HG03097 (cell line): ENCODE measurements at regions not wholly inside any gene's neighbourhood (a gene's known extent, or its start where the extent isn't known, plus 50 kb on each side); places are given as distances from the start of the nearest gene placed in this dataset.
A peak's percentile ranks its signal among the peaks of the same experiment; 100 is the strongest.
"Not testable (repeated sequence)": the region's sequence is repeated elsewhere in the genome, so short reads cannot be mapped to it uniquely, and the experiment has no call there.

Experiments
- ATAC-seq: cut with Tn5 transposase; IDR thresholded peaks from one replicate; pipeline ENCODE4 v1.9.1; 2021; ENCODE audit not compliant: unreplicated experiment, low FRiP score

GRCh38 chr16:21363550-21364223 lies 85.6 kb upstream of the CRYM start:
- not testable (repeated sequence) for ATAC-seq

- ATAC-seq: not testable (repeated sequence)
These were observed 83.6 kb upstream of the CRYM start for GRCh38 chr16:21361612-21362227.

DNA sequence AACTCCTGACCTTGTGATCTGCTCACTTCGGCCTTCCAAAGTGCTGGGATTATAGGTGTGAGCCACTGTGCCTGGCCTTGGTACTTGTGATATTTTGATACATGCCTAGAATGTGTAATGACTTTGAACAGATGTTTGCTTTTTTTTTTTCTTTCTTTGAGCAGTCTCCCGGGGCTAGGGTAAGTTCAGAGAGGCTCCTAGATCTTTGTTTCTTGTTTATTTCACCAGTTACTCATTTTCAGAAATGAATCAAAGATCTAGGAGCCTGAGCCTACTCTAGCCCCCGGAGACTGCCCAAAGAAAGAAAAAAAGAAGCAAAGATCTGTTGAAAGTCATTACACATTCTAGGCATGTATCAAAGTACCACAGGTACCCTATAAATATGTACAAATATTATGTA lies 83.0 kb upstream of the CRYM start:
- ATAC-seq: not testable (repeated sequence)

- peak; percentile 11 for ATAC-seq
These were observed 81.4 kb upstream of the CRYM start for GRCh38 chr16:21359513-21359912.

GRCh38 chr16:21358261-21358795 lies 80.2 kb upstream of the CRYM start:
- ATAC-seq: peak; percentile 43

DNA sequence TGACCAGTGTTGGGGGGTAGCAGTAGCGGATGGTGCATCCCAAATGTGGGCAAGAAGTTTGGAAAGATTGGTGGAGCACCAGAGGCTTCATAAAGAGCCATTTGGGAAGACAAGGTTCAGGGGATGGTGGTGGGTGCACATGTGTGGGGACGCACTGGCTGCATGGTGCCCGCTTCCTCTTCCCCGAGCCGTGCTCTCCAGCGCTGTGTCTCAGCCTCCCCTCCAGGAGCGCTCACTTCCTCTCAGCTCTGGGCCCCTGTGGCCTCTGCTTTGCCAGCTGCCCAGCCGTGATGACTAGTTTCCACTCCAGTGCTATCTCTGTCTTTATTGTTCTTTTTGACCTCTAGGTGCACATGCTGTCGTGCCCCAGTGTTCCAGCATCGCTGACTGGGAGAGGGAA lies 78.2 kb upstream of the CRYM start:
- not testable (repeated sequence) for ATAC-seq

DNA sequence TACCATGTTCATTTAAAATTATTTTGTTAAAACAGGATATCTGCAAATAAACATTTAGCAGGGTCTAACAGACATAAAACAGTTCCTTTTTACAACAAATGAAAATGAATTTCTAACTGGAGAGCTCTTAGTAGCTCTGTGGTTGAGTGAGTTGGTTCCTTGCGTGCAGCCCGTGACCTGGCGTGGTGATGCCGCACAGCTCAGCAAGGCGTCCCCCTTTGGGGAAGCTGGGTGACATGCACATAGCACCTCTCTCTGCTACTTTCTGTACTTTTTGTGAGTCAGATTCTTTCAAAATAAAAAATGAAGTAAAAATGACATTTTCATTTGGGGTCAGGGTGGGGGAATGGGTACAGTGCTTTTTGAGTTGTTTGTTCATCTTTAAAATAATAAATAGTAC lies 73.3 kb upstream of the CRYM start:
- ATAC-seq: not testable (repeated sequence)

DNA sequence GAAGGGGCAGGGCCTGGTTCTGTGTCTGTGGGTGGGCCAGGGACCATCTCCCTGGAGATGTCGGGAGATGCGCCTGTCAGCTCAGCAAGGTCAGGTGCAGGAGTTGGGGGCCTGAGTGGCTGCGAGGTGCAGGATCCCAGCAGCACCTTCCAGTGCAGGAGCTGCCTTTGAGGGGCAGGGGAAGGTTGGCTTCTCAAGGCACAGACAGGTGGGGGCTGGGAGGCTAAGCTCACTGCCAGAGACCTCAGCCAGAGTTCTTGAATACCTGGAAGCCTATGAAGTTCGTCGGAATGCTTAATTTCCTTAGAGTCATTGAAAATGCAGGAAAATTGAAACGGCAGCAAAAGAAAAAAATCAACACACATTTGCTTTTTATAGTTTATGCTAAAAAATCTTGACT lies 72.8 kb upstream of the CRYM start:
- not testable (repeated sequence) for ATAC-seq

- ATAC-seq: not testable (repeated sequence)
These were observed 71.2 kb upstream of the CRYM start for GRCh38 chr16:21349336-21349735.

DNA sequence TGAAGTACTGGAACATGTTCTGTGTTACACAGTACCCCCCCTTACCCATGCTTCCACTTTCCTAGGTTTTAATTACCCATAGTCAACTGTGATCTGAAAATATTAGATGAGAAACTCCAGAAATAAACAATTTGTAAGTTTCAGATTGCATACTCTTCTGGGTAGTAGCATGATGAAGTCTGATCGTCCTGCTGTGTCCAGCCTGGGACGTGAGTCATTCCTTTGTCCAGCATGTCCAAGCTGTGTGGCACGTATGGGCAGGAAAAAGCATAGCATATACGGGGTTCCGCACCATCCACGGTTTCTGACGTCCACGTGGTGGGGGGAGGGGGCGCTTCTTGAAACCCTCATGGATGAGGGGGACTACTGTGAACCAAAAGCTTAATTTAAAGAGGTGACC lies 70.7 kb upstream of the CRYM start:
- not testable (repeated sequence) for ATAC-seq

DNA sequence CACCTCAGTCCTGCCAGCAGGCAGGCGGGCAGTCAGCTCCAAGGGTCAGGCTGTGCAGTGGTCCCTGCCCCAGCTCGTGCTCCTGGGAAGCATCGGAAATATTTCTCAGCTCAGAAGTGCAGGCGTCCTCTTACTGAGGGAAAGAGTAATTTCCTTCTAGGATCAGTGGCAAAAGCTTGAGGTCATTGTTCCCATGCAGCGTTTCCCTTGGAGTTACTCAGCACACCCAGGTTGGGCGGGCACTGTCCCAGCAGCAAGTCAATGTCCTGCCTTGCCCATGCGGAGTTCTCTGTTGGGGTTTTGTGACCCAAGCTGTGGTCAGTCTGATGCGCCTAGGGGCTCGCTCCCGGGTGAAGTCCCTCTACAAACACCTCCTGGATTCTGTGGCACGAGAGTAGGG lies 69.4 kb upstream of the CRYM start:
- ATAC-seq: not testable (repeated sequence)

GRCh38 chr16:21346756-21347491 lies 68.8 kb upstream of the CRYM start:
- ATAC-seq: not testable (repeated sequence)

DNA sequence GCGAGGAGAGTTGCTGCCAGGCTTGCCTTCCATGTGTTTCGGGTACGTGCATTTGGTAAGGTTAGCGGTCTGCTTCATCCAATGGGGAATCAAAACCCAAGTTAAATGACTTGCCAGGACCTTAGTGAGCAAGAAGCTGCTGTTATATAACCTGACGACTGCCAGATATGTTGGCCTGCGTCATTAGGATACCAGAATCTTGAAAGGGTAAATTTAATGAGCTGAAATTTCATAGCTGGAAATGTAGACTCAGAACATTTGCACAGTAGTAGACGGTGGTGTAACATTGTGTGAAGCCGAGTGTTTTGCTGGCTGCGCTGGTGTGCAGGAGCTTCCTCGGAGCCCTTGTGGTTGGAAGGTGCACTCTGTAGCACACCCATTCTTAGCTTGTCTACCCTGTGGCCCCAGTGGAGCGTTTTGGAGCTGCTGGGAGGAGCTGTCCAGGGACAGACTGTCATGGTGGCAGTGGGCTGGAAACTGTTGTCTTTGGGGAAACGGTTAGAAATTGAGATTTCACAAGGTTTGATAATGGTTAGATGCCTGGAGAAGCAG lies 66.3 kb upstream of the CRYM start:
- ATAC-seq: not testable (repeated sequence)

DNA sequence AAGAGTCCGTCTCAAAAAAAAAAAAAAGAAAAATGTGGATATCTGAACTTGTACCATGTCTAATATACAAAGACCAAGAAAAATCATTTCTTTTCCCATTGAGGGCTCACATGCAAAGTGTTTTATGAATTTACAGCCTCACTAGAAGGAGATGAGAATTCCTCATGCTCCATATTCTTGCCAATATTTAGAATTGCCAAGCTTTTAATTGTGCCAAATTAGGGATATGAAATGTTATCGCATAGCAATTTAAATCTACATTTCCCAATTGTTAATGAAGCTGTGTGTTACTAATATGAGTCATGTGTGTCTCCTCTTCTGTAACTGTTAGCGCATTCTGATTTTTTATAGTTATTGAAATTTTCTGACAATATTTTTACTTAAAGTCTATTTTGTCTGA lies 63.0 kb upstream of the CRYM start:
- ATAC-seq: no peak

- no peak for ATAC-seq
These were observed 61.9 kb upstream of the CRYM start for GRCh38 chr16:21339941-21340340.

DNA sequence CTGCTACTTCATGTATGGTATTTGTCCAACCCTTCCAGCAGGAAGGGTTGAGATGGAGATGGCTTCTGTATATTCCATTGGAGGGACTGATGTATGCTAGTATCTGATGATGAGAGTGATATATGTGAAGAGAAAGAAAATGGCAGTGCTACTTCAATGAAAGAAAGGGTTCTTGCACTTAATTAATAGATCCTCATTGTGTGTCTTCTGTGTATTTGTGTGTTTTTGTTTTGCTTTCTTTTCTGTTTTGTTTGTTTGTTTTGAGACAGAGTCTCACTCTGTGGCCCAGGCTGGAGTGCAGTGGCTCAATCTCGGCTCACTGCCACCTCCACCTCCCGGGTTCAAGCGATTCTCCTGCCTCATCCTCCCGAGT lies 61.2 kb upstream of the CRYM start:
- no peak for ATAC-seq

DNA sequence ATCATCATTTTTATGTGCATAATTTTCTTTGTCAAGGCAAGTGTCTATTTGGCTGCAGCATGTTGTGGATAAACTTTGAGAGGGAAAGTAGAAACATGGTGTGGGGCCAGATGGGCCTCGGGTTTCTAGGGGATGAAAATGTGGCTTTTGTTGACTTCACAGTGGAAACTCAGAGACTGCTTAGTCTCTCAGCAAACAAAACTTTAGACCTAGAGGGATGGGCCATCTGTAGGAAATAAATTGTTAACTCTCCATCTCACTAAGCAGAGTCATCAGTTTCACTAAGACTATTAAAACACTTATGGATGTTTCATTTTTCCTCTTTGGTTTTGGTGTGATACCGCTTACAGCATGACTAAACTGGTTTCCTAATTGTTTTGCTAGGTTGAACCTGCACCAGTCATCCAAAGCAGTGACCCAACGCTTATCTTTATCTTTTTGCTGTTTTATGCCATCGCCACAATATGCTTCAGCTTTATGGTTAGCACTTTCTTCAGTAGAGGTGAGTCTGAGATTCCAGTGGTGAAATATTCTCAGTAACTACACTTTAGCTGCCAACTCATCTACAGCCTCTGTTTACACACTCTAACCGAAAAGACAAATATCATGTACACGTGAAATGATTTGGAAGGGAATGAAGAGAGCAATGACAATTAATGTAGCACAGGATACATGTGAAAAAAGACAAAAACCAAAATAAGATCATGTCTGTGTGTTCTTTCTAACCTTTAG lies 60.6 kb upstream of the CRYM start:
- no peak for ATAC-seq

- ATAC-seq: no peak
These were observed 58.1 kb upstream of the CRYM start for GRCh38 chr16:21336231-21336630.

DNA sequence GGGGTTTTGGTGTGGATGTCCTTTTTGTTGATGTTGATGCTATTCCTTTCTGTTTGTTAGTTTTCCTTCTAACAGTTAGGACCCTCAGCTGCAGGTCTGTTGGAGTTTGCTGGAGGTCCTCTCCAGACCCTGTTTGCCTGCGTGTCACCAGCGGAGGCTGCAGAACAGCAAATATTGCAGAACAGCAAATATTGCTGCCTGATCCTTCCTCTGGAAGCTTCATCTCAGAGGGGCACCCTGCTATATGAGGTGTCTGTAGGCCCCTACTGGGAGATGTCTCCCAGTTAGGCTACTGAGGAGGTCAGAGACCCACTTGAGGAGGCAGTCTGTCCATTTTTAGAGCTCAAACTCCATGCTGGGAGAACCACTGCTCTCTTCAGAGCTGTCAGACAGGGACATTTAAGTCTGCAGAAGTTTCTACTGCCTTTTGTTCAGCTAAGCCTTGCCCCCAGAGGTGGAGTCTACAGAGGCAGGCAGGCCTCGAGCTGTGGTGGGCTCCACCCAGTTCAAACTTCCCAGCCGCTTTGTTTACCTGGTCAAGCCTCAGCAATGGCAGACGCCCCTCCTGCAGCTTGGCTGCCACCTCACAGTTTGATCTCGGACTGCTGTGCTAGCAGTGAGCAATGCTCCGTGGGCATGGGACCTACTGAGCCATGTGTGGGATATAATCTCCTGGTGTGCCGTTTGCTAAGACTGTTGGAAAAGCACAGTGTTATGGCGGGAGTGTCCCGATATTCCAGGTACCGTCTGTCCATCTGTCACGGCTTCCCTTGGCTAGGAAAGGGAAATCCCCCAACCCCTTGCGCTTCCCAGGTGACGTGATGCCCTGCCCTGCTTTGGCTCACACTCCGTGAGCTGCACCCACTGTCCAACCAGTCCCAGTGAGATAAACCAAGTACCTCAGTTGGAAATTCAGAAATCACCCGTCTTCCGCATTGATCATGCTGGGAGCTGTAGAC lies 56.4 kb upstream of the CRYM start:
- not testable (repeated sequence) for ATAC-seq
